WTC11 (cell line): ENCODE measurements at regions not wholly inside any gene's neighbourhood (a gene's known extent, or its start where the extent isn't known, plus 50 kb on each side); places are given as distances from the start of the nearest gene placed in this dataset.

Source experiments
- CREM ChIP-seq: sonication (generic); formaldehyde crosslinking; IDR thresholded peaks from 2 replicates; pipeline ENCODE4 v1.8.1; 2022; ENCODE audit warnings: mild to moderate bottlenecking, missing genetic modification reagents, moderate library complexity
- ELF4 ChIP-seq: sonication (generic); formaldehyde crosslinking; IDR thresholded peaks from 2 replicates; pipeline ENCODE4 v1.8.1; 2022; ENCODE audit warnings: low read depth, mild to moderate bottlenecking, moderate library complexity, missing genetic modification reagents
- IRF2 ChIP-seq: sonication (generic); formaldehyde crosslinking; IDR thresholded peaks from 2 replicates; pipeline ENCODE4 v1.8.0; 2022; ENCODE audit warnings: low read depth, missing genetic modification reagents, borderline replicate concordance
- MXD4 ChIP-seq: fragments of 250-450 bp; sonication (Bioruptor Pico); IDR thresholded peaks from 2 replicates; pipeline ENCODE4 v1.8.0; 2021; ENCODE audit warnings: mild to moderate bottlenecking, moderate library complexity, borderline replicate concordance
- SP1 ChIP-seq: sonication (generic); formaldehyde crosslinking; conservative IDR thresholded peaks from 2 replicates; pipeline ENCODE4 v1.8.1; 2022; ENCODE audit warnings: missing genetic modification reagents
- ZNF138 ChIP-seq: sonication (generic); formaldehyde crosslinking; conservative IDR thresholded peaks from 2 replicates; pipeline ENCODE4 v1.8.1; 2022; ENCODE audit warnings: mild to moderate bottlenecking, moderate library complexity, missing genetic modification reagents
- TF ChIP-seq, protein P1 (sequence below): fragments of 200-600 bp; IDR thresholded peaks from 2 replicates; pipeline ENCODE4 v1.8.0; 2022; ENCODE audit warnings: antibody characterized with exemption
- TF ChIP-seq, protein P2 (sequence below): sonication (generic); formaldehyde crosslinking; IDR thresholded peaks from 2 replicates; pipeline ENCODE4 v1.8.1; 2022; ENCODE audit warnings: mild to moderate bottlenecking, missing genetic modification reagents, moderate library complexity, borderline replicate concordance
- TF ChIP-seq, protein P3 (sequence below): sonication (generic); formaldehyde crosslinking; IDR thresholded peaks from 2 replicates; pipeline ENCODE4 v1.8.0; 2022; ENCODE audit warnings: mild to moderate bottlenecking, missing genetic modification reagents
- TF ChIP-seq, protein P4 (sequence below): sonication (generic); formaldehyde crosslinking; IDR thresholded peaks from 2 replicates; pipeline ENCODE4 v1.8.1; 2023; ENCODE audit warnings: mild to moderate bottlenecking, missing genetic modification reagents, moderate library complexity
- TF ChIP-seq, protein P5 (sequence below): sonication (generic); formaldehyde crosslinking; IDR thresholded peaks from 2 replicates; pipeline ENCODE4 v1.8.1; 2023; ENCODE audit warnings: mild to moderate bottlenecking, missing genetic modification reagents
- TF ChIP-seq, protein P6 (sequence below): sonication (generic); formaldehyde crosslinking; IDR thresholded peaks from 2 replicates; pipeline ENCODE4 v1.8.1; 2023; ENCODE audit warnings: mild to moderate bottlenecking, moderate library complexity, missing genetic modification reagents

DNA sequence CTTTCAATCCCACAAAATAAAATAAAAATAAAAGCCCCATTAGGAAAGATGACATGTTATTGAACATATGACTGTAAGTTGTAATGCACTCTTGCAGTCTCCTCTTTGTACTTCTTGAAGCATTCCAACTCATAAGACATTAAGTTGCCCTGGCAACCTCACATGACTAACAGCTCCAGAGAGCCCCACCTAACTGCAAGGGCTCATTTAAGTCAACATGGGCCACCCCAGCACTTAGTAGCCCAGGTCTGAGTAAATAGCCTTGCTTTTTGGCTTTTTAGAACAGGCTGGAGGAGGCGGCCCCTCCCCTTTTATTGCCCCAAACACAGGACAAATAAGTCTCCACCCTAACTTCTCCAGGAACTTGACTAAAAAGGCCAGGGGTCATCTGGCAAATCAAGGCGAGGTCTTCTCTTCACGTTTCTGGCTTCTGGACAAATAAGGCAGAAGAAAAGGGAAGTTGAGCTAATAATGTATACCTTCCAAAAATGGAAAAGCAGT, 135.1 kb downstream of the TMCO5A start:
- TF ChIP-seq, protein P1, sequence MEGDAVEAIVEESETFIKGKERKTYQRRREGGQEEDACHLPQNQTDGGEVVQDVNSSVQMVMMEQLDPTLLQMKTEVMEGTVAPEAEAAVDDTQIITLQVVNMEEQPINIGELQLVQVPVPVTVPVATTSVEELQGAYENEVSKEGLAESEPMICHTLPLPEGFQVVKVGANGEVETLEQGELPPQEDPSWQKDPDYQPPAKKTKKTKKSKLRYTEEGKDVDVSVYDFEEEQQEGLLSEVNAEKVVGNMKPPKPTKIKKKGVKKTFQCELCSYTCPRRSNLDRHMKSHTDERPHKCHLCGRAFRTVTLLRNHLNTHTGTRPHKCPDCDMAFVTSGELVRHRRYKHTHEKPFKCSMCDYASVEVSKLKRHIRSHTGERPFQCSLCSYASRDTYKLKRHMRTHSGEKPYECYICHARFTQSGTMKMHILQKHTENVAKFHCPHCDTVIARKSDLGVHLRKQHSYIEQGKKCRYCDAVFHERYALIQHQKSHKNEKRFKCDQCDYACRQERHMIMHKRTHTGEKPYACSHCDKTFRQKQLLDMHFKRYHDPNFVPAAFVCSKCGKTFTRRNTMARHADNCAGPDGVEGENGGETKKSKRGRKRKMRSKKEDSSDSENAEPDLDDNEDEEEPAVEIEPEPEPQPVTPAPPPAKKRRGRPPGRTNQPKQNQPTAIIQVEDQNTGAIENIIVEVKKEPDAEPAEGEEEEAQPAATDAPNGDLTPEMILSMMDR, result no peak
- TF ChIP-seq, protein P2, sequence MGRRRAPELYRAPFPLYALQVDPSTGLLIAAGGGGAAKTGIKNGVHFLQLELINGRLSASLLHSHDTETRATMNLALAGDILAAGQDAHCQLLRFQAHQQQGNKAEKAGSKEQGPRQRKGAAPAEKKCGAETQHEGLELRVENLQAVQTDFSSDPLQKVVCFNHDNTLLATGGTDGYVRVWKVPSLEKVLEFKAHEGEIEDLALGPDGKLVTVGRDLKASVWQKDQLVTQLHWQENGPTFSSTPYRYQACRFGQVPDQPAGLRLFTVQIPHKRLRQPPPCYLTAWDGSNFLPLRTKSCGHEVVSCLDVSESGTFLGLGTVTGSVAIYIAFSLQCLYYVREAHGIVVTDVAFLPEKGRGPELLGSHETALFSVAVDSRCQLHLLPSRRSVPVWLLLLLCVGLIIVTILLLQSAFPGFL, result no peak
- TF ChIP-seq, protein P3, sequence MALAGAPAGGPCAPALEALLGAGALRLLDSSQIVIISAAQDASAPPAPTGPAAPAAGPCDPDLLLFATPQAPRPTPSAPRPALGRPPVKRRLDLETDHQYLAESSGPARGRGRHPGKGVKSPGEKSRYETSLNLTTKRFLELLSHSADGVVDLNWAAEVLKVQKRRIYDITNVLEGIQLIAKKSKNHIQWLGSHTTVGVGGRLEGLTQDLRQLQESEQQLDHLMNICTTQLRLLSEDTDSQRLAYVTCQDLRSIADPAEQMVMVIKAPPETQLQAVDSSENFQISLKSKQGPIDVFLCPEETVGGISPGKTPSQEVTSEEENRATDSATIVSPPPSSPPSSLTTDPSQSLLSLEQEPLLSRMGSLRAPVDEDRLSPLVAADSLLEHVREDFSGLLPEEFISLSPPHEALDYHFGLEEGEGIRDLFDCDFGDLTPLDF (CRISPR knock-in tag), result no peak
- TF ChIP-seq ELF4 (CRISPR knock-in tag) (no peak), ZNF138 (no peak), CREM (CRISPR knock-in tag) (no peak), IRF2 (CRISPR knock-in tag) (no peak), MXD4 (CRISPR knock-in tag) (no peak), SP1 (CRISPR knock-in tag) (no peak)
- TF ChIP-seq, protein P4, sequence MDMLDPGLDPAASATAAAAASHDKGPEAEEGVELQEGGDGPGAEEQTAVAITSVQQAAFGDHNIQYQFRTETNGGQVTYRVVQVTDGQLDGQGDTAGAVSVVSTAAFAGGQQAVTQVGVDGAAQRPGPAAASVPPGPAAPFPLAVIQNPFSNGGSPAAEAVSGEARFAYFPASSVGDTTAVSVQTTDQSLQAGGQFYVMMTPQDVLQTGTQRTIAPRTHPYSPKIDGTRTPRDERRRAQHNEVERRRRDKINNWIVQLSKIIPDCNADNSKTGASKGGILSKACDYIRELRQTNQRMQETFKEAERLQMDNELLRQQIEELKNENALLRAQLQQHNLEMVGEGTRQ (CRISPR knock-in tag), result no peak
- TF ChIP-seq, protein P5, sequence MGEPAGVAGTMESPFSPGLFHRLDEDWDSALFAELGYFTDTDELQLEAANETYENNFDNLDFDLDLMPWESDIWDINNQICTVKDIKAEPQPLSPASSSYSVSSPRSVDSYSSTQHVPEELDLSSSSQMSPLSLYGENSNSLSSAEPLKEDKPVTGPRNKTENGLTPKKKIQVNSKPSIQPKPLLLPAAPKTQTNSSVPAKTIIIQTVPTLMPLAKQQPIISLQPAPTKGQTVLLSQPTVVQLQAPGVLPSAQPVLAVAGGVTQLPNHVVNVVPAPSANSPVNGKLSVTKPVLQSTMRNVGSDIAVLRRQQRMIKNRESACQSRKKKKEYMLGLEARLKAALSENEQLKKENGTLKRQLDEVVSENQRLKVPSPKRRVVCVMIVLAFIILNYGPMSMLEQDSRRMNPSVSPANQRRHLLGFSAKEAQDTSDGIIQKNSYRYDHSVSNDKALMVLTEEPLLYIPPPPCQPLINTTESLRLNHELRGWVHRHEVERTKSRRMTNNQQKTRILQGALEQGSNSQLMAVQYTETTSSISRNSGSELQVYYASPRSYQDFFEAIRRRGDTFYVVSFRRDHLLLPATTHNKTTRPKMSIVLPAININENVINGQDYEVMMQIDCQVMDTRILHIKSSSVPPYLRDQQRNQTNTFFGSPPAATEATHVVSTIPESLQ (CRISPR knock-in tag), result no peak
- TF ChIP-seq, protein P6, sequence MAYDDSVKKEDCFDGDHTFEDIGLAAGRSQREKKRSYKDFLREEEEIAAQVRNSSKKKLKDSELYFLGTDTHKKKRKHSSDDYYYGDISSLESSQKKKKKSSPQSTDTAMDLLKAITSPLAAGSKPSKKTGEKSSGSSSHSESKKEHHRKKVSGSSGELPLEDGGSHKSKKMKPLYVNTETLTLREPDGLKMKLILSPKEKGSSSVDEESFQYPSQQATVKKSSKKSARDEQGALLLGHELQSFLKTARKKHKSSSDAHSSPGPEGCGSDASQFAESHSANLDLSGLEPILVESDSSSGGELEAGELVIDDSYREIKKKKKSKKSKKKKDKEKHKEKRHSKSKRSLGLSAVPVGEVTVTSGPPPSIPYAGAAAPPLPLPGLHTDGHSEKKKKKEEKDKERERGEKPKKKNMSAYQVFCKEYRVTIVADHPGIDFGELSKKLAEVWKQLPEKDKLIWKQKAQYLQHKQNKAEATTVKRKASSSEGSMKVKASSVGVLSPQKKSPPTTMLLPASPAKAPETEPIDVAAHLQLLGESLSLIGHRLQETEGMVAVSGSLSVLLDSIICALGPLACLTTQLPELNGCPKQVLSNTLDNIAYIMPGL (CRISPR knock-in tag), result no peak
